ENCODE measurements at regions not wholly inside any gene's neighbourhood (a gene's known extent, or its start where the extent isn't known, plus 50 kb on each side); places are given as distances from the start of the nearest gene placed in this dataset.
"Not testable (repeated sequence)": the region's sequence is repeated elsewhere in the genome, so short reads cannot be mapped to it uniquely, and the experiment has no call there.

- no peak overlapping the region for H3K27ac ChIP-seq
- intact Hi-C loops (cut with DNase I): no loop called here
- TF ChIP-seq EP300 (IDR thresholded peaks at IDR 0.05) (no peak), POLR2AphosphoS5 (IDR thresholded peaks at IDR 0.05) (no peak), POLR2A (IDR thresholded peaks at IDR 0.05) (no peak), CTCF (IDR thresholded peaks at IDR 0.05) (no peak)
- no peaks in the 10 kb centered on the region for H3K27me3 ChIP-seq
- H3K4me3 ChIP-seq: no peak overlapping the region
- no peak for DNase-seq
- H3K9me3 ChIP-seq: no peaks in the 10 kb centered on the region
- 94 to 96% methylated on average over 5 of the region's 5 CpGs for WGBS, 2 donors
- peaks cover 0 to 8% (median 0%) of the 10 kb centered on the region in 4 donors for H3K4me1 ChIP-seq
- no peaks in the 10 kb centered on the region for H3K36me3 ChIP-seq
These were observed 122.4 kb upstream of the SLC4A4 start for GRCh38 chr4:71216316-71216959.

GRCh38 chr4:71217688-71218087 is 121.1 kb upstream of the SLC4A4 start:
- peaks cover 0 to 8% (median 0%) of the 10 kb centered on the region in 4 donors for H3K4me1 ChIP-seq
- no peaks in the 10 kb centered on the region for H3K9me3 ChIP-seq
- H3K27ac ChIP-seq: no peak overlapping the region
- no peaks in the 10 kb centered on the region for H3K27me3 ChIP-seq
- TF ChIP-seq EP300 (IDR thresholded peaks at IDR 0.05) (no peak), POLR2AphosphoS5 (IDR thresholded peaks at IDR 0.05) (no peak), CTCF (IDR thresholded peaks at IDR 0.05) (no peak), POLR2A (IDR thresholded peaks at IDR 0.05) (no peak)
- intact Hi-C loops (cut with DNase I): no loop called here
- H3K4me3 ChIP-seq: no peak overlapping the region
- no peaks in the 10 kb centered on the region for H3K36me3 ChIP-seq
- no peak for DNase-seq

GRCh38 chr4:71220848-71221247 is 118.0 kb upstream of the SLC4A4 start:
- H3K4me3 ChIP-seq; H3K36me3 ChIP-seq; intact Hi-C loops (cut with DNase I); H3K9me3 ChIP-seq; H3K4me1 ChIP-seq; DNase-seq; H3K27me3 ChIP-seq; H3K27ac ChIP-seq: not testable (repeated sequence)
- 93 to 96% methylated on average over 4 of the region's 4 CpGs for WGBS, 2 donors

GRCh38 chr4:71221510-71222466 is 117.0 kb upstream of the SLC4A4 start:
- intact Hi-C loops (cut with DNase I): no loop called here
- no peaks in the 10 kb centered on the region for H3K36me3 ChIP-seq
- no peak for DNase-seq
- H3K27me3 ChIP-seq: no peaks in the 10 kb centered on the region
- no peak overlapping the region for H3K4me3 ChIP-seq
- H3K27ac ChIP-seq: no peak overlapping the region
- peaks cover 0 to 8% (median 0%) of the 10 kb centered on the region in 4 donors for H3K4me1 ChIP-seq
- no peak for TF ChIP-seq POLR2AphosphoS5 (IDR thresholded peaks at IDR 0.05)
- TF ChIP-seq EP300 (IDR thresholded peaks at IDR 0.05): no peak
- no peak for TF ChIP-seq CTCF (IDR thresholded peaks at IDR 0.05)
- TF ChIP-seq POLR2A (IDR thresholded peaks at IDR 0.05): no peak
- H3K9me3 ChIP-seq: no peaks in the 10 kb centered on the region
- WGBS, 2 donors: 80 to 86% methylated on average over 6 of the region's 6 CpGs

GRCh38 chr4:71222661-71223060 is 116.2 kb upstream of the SLC4A4 start:
- no peak overlapping the region for H3K27ac ChIP-seq
- no peak for DNase-seq
- no peaks in the 10 kb centered on the region for H3K9me3 ChIP-seq
- H3K36me3 ChIP-seq: no peaks in the 10 kb centered on the region
- peaks cover 0 to 5% (median 0%) of the 10 kb centered on the region in 4 donors for H3K4me1 ChIP-seq
- H3K4me3 ChIP-seq: no peak overlapping the region
- intact Hi-C loops (cut with DNase I): no loop called here
- no peaks in the 10 kb centered on the region for H3K27me3 ChIP-seq
- 72 to 85% methylated on average over 2 of the region's 2 CpGs for WGBS, 2 donors
- TF ChIP-seq POLR2A (IDR thresholded peaks at IDR 0.05): no peak
- no peak for TF ChIP-seq POLR2AphosphoS5 (IDR thresholded peaks at IDR 0.05)
- no peak for TF ChIP-seq EP300 (IDR thresholded peaks at IDR 0.05)
- TF ChIP-seq CTCF (IDR thresholded peaks at IDR 0.05): no peak
